ENCODE measurements at regions not wholly inside any gene's neighbourhood (a gene's known extent, or its start where the extent isn't known, plus 50 kb on each side); places are given as distances from the start of the nearest gene placed in this dataset.

DNA sequence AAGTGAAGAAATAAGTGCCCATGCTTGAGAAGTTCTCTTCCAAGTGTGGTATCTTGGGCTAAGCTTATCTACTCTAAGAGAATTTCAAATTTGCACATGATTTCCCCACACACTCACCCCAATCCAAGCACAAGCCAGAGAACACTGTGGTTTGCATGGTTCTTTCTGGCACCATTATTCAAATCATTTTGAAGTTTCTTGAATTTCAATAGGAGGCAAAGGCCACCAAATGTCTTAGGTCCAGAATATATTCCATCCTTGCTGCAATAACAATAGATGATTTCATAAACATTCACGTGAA lies 359.7 kb downstream of the IRS2 start:
- no peak for ATAC-seq (ENCODE audit: low FRiP score)

DNA sequence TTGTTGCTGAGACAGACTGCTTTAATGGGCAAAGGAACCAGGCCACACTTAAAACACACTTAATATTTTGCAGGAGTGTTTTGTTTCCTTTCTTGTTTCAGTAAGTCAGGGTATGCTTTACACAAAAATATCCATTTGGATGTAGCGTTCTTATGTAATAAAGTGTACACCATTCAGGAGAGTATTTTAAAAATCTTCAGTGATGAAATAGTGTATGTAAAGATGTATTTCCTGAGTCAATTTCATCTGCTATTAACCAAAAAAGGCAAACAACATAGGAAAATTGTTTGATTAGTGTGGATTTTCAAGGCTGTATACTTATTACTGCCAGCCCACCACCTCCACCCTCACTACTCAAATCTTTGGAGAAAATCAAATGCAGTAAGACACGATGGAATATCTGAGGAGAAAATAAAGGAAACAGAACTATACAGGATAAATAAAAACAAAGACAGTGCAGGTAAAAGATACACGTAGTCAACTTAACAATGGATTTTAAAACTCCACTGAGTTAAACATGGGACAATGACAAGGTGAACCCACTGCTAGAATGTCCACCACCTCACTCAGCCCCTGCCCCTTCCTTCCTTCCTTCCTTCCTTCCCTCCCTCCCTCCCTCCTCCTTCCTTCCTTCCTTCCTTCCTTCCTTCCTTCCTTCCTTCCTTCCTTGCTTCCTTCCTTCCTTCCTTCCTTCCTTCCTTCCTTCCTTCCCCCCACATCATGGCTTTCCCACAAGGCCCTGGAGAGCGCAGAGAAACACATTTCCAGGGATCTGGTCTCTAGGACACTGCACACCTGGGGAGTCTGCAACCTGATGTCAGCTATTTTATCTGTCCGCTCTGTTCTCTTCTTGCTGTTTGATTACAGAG lies 360.3 kb downstream of the IRS2 start:
- no peak for ATAC-seq (ENCODE audit: low FRiP score)
- TF ChIP-seq, protein P1, sequence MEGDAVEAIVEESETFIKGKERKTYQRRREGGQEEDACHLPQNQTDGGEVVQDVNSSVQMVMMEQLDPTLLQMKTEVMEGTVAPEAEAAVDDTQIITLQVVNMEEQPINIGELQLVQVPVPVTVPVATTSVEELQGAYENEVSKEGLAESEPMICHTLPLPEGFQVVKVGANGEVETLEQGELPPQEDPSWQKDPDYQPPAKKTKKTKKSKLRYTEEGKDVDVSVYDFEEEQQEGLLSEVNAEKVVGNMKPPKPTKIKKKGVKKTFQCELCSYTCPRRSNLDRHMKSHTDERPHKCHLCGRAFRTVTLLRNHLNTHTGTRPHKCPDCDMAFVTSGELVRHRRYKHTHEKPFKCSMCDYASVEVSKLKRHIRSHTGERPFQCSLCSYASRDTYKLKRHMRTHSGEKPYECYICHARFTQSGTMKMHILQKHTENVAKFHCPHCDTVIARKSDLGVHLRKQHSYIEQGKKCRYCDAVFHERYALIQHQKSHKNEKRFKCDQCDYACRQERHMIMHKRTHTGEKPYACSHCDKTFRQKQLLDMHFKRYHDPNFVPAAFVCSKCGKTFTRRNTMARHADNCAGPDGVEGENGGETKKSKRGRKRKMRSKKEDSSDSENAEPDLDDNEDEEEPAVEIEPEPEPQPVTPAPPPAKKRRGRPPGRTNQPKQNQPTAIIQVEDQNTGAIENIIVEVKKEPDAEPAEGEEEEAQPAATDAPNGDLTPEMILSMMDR (IDR thresholded peaks at IDR 0.05), result no peak

More for the DNA sequence above, 359.7 kb downstream of the IRS2 start:
- DNase-seq (ENCODE audit: low spot score), result no peak
- TF ChIP-seq, protein P1 (IDR thresholded peaks at IDR 0.05), result no peak

DNA sequence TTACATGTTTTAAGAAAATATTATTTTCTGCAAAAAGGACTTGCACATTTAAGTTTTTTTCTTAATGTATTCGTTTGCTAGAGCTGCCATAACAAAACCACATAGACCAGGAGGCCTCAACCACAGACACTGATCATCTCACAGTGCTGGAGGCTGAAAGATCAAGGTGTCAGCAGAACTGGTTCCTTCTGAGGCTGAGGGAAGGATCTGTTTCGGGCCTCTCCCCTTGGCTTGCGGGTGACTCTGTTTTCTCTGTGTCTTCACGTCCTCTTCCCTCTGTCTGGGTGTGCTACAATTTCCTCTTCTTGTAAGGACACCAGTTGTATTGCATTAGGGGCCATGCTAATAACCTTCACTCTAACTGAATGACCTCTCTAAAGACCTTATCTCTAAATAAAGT lies 364.2 kb downstream of the IRS2 start:
- ATAC-seq (ENCODE audit: low FRiP score), result no peak
- TF ChIP-seq, protein P1 (IDR thresholded peaks at IDR 0.05), result no peak

More for the DNA sequence above, 360.3 kb downstream of the IRS2 start:
- DNase-seq (ENCODE audit: low spot score), result no peak

DNA sequence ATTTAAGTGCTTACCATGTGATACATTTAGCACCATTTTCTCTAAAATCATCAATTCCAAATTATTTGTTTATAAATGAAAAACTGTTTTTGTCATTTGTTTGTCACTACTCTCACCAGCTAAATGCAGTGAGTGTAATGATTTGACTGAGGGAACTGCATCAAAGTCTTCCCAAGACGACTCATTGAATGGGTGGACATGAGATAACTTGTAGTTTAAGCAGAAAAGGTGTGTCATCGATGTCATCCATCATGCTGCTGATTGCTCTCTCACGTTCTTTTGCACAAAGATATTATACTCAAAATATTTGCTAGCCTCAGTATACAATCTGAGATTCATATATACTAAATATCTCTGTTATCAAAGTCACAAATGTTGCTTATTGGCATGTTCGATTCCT lies 366.5 kb downstream of the IRS2 start:
- DNase-seq (ENCODE audit: low spot score), result no peak
- ATAC-seq (ENCODE audit: low FRiP score), result no peak
- TF ChIP-seq, protein P1 (IDR thresholded peaks at IDR 0.05), result no peak

More for the DNA sequence above, 364.2 kb downstream of the IRS2 start:
- no peak for DNase-seq (ENCODE audit: low spot score)

DNA sequence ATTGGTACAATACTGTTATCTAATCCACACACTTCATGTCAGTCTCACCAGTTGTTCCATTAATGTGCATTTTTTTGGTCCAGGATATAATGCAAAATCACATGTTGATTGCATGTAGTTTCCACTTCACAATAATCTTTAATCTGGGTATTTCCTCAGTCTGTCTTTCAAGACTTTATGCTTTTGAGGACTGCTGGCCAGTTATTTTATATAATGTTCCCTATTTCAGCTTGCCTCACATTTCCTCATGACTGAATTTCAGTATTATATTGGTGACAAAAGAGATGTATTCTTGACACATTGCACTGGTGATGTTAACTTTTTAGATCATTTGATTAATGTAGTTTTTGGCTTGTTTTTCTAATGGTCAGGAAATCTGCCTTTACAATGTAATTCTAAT lies 368.3 kb downstream of the IRS2 start:
- TF ChIP-seq, protein P1 (IDR thresholded peaks at IDR 0.05), result no peak
- ATAC-seq (ENCODE audit: low FRiP score), result no peak
- DNase-seq (ENCODE audit: low spot score), result no peak

DNA sequence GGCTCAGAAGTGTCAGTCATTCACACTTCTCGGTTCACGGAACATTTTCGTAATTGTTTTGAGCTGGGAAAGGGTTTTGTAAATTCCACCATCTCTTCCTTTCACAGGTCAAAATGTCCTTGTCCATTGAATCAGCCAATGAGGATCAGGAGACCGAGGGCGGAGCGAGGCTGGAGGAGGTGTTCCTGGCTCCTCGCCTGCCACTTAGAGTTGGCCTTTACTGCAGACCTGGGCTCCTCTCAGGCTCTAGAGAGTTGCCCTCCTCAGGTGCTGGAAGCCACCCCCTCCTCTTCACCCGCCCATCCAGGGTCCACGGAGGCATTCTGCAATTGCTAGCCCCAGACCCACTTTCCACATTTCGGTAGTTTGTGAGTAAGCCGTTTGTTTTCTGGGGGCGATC lies 370.4 kb downstream of the IRS2 start:
- DNase-seq (ENCODE audit: low spot score) (no peak), ATAC-seq (ENCODE audit: low FRiP score) (no peak)
- TF ChIP-seq, protein P1 (IDR thresholded peaks at IDR 0.05), result no peak

DNA sequence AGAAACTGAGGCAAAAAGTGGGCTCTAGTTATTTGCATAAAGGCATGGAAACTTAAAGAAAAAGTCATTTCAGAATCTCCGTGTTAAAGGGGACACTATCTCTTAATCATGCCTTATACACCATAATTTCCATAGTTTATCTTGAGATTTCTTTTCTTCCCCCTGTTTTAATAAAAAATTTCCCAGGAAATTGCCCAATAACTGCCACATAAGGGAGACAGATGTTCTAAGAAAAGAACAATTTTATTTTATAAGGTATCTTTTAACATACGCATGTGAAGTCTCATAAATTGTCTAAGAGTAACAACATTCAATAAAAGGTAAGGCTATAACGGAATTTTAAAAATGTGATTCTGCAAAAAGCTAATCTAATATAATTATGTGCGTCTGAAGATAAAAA lies 371.3 kb downstream of the IRS2 start:
- no peak for ATAC-seq (ENCODE audit: low FRiP score)
- DNase-seq (ENCODE audit: low spot score), result no peak
- TF ChIP-seq, protein P1 (IDR thresholded peaks at IDR 0.05), result no peak
